GM19023 (cell line): ENCODE measurements at regions not wholly inside any gene's neighbourhood (a gene's known extent, or its start where the extent isn't known, plus 50 kb on each side); places are given as distances from the start of the nearest gene placed in this dataset.

Experiments
- ATAC-seq: cut with Tn5 transposase; IDR thresholded peaks from one replicate; pipeline ENCODE4 v1.9.1; 2021; ENCODE audit warnings: mild to moderate bottlenecking, moderate library complexity; ENCODE audit not compliant: unreplicated experiment

- no peak for ATAC-seq
Measured at GRCh38 chr2:158049129-158049855, 52.4 kb upstream of the UPP2 start.

GRCh38 chr2:158048327-158048726 lies 53.3 kb upstream of the UPP2 start:
- no peak for ATAC-seq

GRCh38 chr2:158047156-158047611 lies 54.5 kb upstream of the UPP2 start:
- no peak for ATAC-seq

GRCh38 chr2:158046121-158046880 lies 55.4 kb upstream of the UPP2 start:
- ATAC-seq = no peak

- no peak for ATAC-seq
Measured at GRCh38 chr2:158045362-158045761, 56.3 kb upstream of the UPP2 start.

GRCh38 chr2:158043181-158043948 lies 58.3 kb upstream of the UPP2 start:
- no peak for ATAC-seq

GRCh38 chr2:158042666-158043065 lies 59.0 kb upstream of the UPP2 start:
- ATAC-seq = no peak

- no peak for ATAC-seq
Measured at GRCh38 chr2:158042245-158042644, 59.4 kb upstream of the UPP2 start.

- ATAC-seq = no peak
Measured at GRCh38 chr2:158041400-158041799, 60.3 kb upstream of the UPP2 start.

- ATAC-seq = no peak
Measured at GRCh38 chr2:158038901-158039300, 62.8 kb upstream of the UPP2 start.

GRCh38 chr2:158034198-158034866 lies 67.3 kb upstream of the UPP2 start:
- no peak for ATAC-seq

- no peak for ATAC-seq
Measured at GRCh38 chr2:158031371-158031770, 70.3 kb upstream of the UPP2 start.

- no peak for ATAC-seq
Measured at GRCh38 chr2:158025255-158025996, 76.2 kb upstream of the UPP2 start.

- peak; percentile 74 for ATAC-seq
Measured at GRCh38 chr2:158024288-158024898, 77.3 kb upstream of the UPP2 start.

GRCh38 chr2:158022888-158023287 lies 78.8 kb upstream of the UPP2 start:
- ATAC-seq = no peak

GRCh38 chr2:158021226-158021625 lies 80.5 kb upstream of the UPP2 start:
- no peak for ATAC-seq

- no peak for ATAC-seq
Measured at GRCh38 chr2:158015428-158016076, 86.1 kb upstream of the UPP2 start.

- ATAC-seq = peak; percentile 46
Measured at GRCh38 chr2:158013891-158014290, 87.8 kb upstream of the UPP2 start.

GRCh38 chr2:158011055-158011771 lies 90.5 kb upstream of the UPP2 start:
- no peak for ATAC-seq
